ENCODE measurements at regions not wholly inside any gene's neighbourhood (a gene's known extent, or its start where the extent isn't known, plus 50 kb on each side); places are given as distances from the start of the nearest gene placed in this dataset.

GRCh38 chr1:4161366-4162006 lies 261.4 kb upstream of the C1orf174 start:
- no peak for TF ChIP-seq CTCF (IDR thresholded peaks at IDR 0.05; ENCODE audit: low read depth, low read length, missing control alignments)
- no peak overlapping the region for H3K4me3 ChIP-seq (replicated peaks; ENCODE audit: low read depth, low read length)
- no peak for DNase-seq (ENCODE audit: extremely low read depth, low read depth)

GRCh38 chr1:4164965-4165364 lies 264.9 kb upstream of the C1orf174 start:
- no peak for TF ChIP-seq CTCF (IDR thresholded peaks at IDR 0.05; ENCODE audit: low read depth, low read length, missing control alignments)
- DNase-seq (ENCODE audit: extremely low read depth, low read depth), result no peak
- no peak overlapping the region for H3K4me3 ChIP-seq (replicated peaks; ENCODE audit: low read depth, low read length)

- H3K4me3 ChIP-seq (replicated peaks; ENCODE audit: low read depth, low read length), result no peak overlapping the region
- no peak for TF ChIP-seq CTCF (IDR thresholded peaks at IDR 0.05; ENCODE audit: low read depth, low read length, missing control alignments)
- DNase-seq (ENCODE audit: extremely low read depth, low read depth), result no peak
Observed at GRCh38 chr1:4165686-4166300, 265.7 kb upstream of the C1orf174 start.

DNA sequence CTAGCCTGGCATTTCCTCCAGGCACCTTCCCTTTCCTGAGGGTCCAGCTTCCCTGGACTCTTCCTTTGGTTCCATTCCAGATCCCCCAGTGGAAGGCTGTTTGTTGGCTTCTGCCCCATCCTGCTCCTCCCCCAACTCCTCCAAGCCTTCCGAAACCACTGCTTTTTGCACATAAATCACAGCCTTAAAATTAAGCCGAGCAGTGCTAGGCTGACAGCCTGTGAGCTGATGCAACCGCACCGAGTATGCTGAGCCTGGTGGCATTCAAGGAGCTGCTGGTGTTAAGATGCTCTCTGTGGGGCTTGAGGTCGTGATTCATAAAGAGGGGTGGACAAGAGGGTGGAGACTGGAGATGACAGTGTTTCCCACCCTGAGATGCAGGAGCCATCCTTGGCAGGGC lies 266.6 kb upstream of the C1orf174 start:
- no peak for TF ChIP-seq CTCF (IDR thresholded peaks at IDR 0.05; ENCODE audit: low read depth, low read length, missing control alignments)
- no peak overlapping the region for H3K4me3 ChIP-seq (replicated peaks; ENCODE audit: low read depth, low read length)
- DNase-seq (ENCODE audit: extremely low read depth, low read depth), result no peak

DNA sequence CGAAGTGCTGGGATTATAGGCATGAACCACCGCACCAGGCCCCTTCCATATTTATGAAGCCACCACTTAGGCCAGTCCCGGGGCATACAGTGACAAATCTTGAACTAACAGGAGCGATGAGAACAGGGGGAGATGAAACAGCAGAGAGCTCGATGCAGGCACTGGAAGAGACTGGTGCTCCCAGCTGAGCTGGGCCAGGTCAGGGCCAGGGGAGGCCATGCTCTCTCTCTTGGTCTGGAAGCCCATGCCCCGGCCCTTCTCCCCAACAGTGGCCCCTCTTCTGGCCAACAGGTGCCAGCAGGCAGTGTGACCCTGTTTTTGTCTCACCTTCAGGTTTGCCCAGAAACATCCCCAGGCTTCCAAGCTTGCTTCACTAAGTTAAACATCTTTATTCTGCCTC lies 269.9 kb upstream of the C1orf174 start:
- H3K4me3 ChIP-seq (replicated peaks; ENCODE audit: low read depth, low read length), result no peak overlapping the region
- DNase-seq (ENCODE audit: extremely low read depth, low read depth), result no peak
- TF ChIP-seq CTCF (IDR thresholded peaks at IDR 0.05; ENCODE audit: low read depth, low read length, missing control alignments), result no peak

- no peak for TF ChIP-seq CTCF (IDR thresholded peaks at IDR 0.05; ENCODE audit: low read depth, low read length, missing control alignments)
- DNase-seq (ENCODE audit: extremely low read depth, low read depth), result no peak
- no peak overlapping the region for H3K4me3 ChIP-seq (replicated peaks; ENCODE audit: low read depth, low read length)
Observed at GRCh38 chr1:4170548-4171340, 270.7 kb upstream of the C1orf174 start.

All from HFF-Myc (cell line).